HG02623 (cell line): ENCODE measurements at regions not wholly inside any gene's neighbourhood (a gene's known extent, or its start where the extent isn't known, plus 50 kb on each side); places are given as distances from the start of the nearest gene placed in this dataset.
"Not testable (repeated sequence)": the region's sequence is repeated elsewhere in the genome, so short reads cannot be mapped to it uniquely, and the experiment has no call there.

Source experiments
- ATAC-seq: cut with Tn5 transposase; IDR thresholded peaks from one replicate; pipeline ENCODE4 v1.9.1; 2021; ENCODE audit warnings: moderate library complexity; ENCODE audit not compliant: unreplicated experiment

- no peak for ATAC-seq
These were observed 261.8 kb upstream of the CYRIA start for GRCh38 chr2:16927398-16927797.

- no peak for ATAC-seq
These were observed 259.5 kb upstream of the CYRIA start for GRCh38 chr2:16925145-16925544.

GRCh38 chr2:16915341-16915755 is 249.7 kb upstream of the CYRIA start:
- ATAC-seq, result not testable (repeated sequence)

GRCh38 chr2:16911746-16912145 is 246.1 kb upstream of the CYRIA start:
- ATAC-seq, result no peak

GRCh38 chr2:16908656-16909055 is 243.0 kb upstream of the CYRIA start:
- no peak for ATAC-seq

- ATAC-seq, result no peak
These were observed 242.1 kb upstream of the CYRIA start for GRCh38 chr2:16907645-16908282.

GRCh38 chr2:16905325-16905724 is 239.7 kb upstream of the CYRIA start:
- not testable (repeated sequence) for ATAC-seq

- ATAC-seq, result peak; percentile 67
These were observed 234.9 kb upstream of the CYRIA start for GRCh38 chr2:16900405-16901025.

- ATAC-seq, result no peak
These were observed 234.3 kb upstream of the CYRIA start for GRCh38 chr2:16899958-16900357.

- no peak for ATAC-seq
These were observed 224.4 kb upstream of the CYRIA start for GRCh38 chr2:16890081-16890480.

GRCh38 chr2:16885027-16885426 is 219.4 kb upstream of the CYRIA start:
- ATAC-seq, result no peak

- ATAC-seq, result no peak
These were observed 217.1 kb upstream of the CYRIA start for GRCh38 chr2:16882706-16883105.

- ATAC-seq, result no peak
These were observed 215.5 kb upstream of the CYRIA start for GRCh38 chr2:16881122-16881521.

GRCh38 chr2:16871411-16871810 is 205.8 kb upstream of the CYRIA start:
- ATAC-seq, result no peak

- no peak for ATAC-seq
These were observed 204.9 kb upstream of the CYRIA start for GRCh38 chr2:16870491-16871076.

- no peak for ATAC-seq
These were observed 204.1 kb upstream of the CYRIA start for GRCh38 chr2:16869711-16870110.

- no peak for ATAC-seq
These were observed 196.8 kb upstream of the CYRIA start for GRCh38 chr2:16862471-16862870.

- no peak for ATAC-seq
These were observed 195.9 kb upstream of the CYRIA start for GRCh38 chr2:16861530-16861929.

GRCh38 chr2:16861111-16861510 is 195.5 kb upstream of the CYRIA start:
- no peak for ATAC-seq

GRCh38 chr2:16860627-16861026 is 195.0 kb upstream of the CYRIA start:
- ATAC-seq, result no peak

- no peak for ATAC-seq
These were observed 189.5 kb upstream of the CYRIA start for GRCh38 chr2:16855183-16855582.

- ATAC-seq, result no peak
These were observed 187.5 kb upstream of the CYRIA start for GRCh38 chr2:16853088-16853487.
